ENCODE measurements at regions not wholly inside any gene's neighbourhood (a gene's known extent, or its start where the extent isn't known, plus 50 kb on each side); places are given as distances from the start of the nearest gene placed in this dataset.

GRCh38 chr6:26311385-26312095 lies 53.5 kb upstream of the BTN3A2 start:
- DNase-seq (ENCODE audit: low read depth in 2 of 2) = no peak

GRCh38 chr6:26312096-26312463 lies 52.9 kb upstream of the BTN3A2 start:
- no peak for DNase-seq (ENCODE audit: low read depth in 2 of 2)

- DNase-seq (ENCODE audit: low read depth in 2 of 2) = peak; percentile 71 to 81
Observed at GRCh38 chr6:26312501-26313397, 52.2 kb upstream of the BTN3A2 start.
